ENCODE measurements at regions not wholly inside any gene's neighbourhood (a gene's known extent, or its start where the extent isn't known, plus 50 kb on each side); places are given as distances from the start of the nearest gene placed in this dataset.

- TF ChIP-seq ZBTB40 (IDR thresholded peaks at IDR 0.05) (no peak; the same call in 1 of the 2 replicates), ZBTB40 (CRISPR knock-in tag; IDR thresholded peaks at IDR 0.05) (no peak), CEBPG (CRISPR knock-in tag; IDR thresholded peaks at IDR 0.05) (no peak), CEBPG (tag; conservative IDR thresholded peaks at IDR 0.05 in 1 of 2, IDR thresholded peaks at IDR 0.05 in 1 of 2) (peak; percentile 56 to 68), MAFF (IDR thresholded peaks at IDR 0.05; ENCODE audit: low read length) (no peak), IRF2 (CRISPR knock-in tag; IDR thresholded peaks at IDR 0.05) (no peak), ZC3H11A (IDR thresholded peaks at IDR 0.05; ENCODE audit: low read depth, low read length) (no peak), ZBED1 (IDR thresholded peaks at IDR 0.05) (no peak), KLF10 (CRISPR knock-in tag; IDR thresholded peaks at IDR 0.05) (no peak), HBP1 (CRISPR knock-in tag; IDR thresholded peaks at IDR 0.05) (no peak), MAX (CRISPR knock-in tag; IDR thresholded peaks at IDR 0.05) (no peak), VEZF1 (CRISPR knock-in tag; IDR thresholded peaks at IDR 0.05) (no peak), ATF6 (CRISPR knock-in tag; IDR thresholded peaks at IDR 0.05) (no peak), RUNX1 (IDR thresholded peaks at IDR 0.05; ENCODE audit: low read depth) (no peak)
These were observed 109.3 kb downstream of the EN1 start (continued) for GRCh38 chr2:118738106-118738505.

Measured in K562 (cell line).